ENCODE measurements at regions not wholly inside any gene's neighbourhood (a gene's known extent, or its start where the extent isn't known, plus 50 kb on each side); places are given as distances from the start of the nearest gene placed in this dataset.

- H3K4me3 ChIP-seq = no peak overlapping the region
- intact Hi-C loops (cut with DNase I) = no loop called here
- H3K27ac ChIP-seq = no peak overlapping the region
- no peaks in the 10 kb centered on the region for H3K27me3 ChIP-seq
- H3K36me3 ChIP-seq = no peaks in the 10 kb centered on the region
- no peaks in the 10 kb centered on the region for H3K9me3 ChIP-seq
- TF ChIP-seq CTCF (IDR thresholded peaks at IDR 0.05) = no peak
- H3K4me1 ChIP-seq = no peaks in the 10 kb centered on the region
- DNase-seq (ENCODE audit: low spot score in 2 of 2) = no peak
These were observed 613.5 kb downstream of the SOX6 start for GRCh38 chr11:15742626-15743519.

- intact Hi-C loops (cut with DNase I) = no loop called here
- TF ChIP-seq CTCF (IDR thresholded peaks at IDR 0.05) = no peak
- no peak overlapping the region for H3K4me3 ChIP-seq
- no peaks in the 10 kb centered on the region for H3K27me3 ChIP-seq
- no peak overlapping the region for H3K27ac ChIP-seq
- no peaks in the 10 kb centered on the region for H3K9me3 ChIP-seq
- H3K36me3 ChIP-seq = no peaks in the 10 kb centered on the region
- no peak for DNase-seq (ENCODE audit: low spot score in 2 of 2)
- H3K4me1 ChIP-seq = no peaks in the 10 kb centered on the region
These were observed 611.7 kb downstream of the SOX6 start for GRCh38 chr11:15744693-15745092.

- TF ChIP-seq CTCF (IDR thresholded peaks at IDR 0.05) = no peak
- Histone ChIP-seq H3K27ac (no peak overlapping the region), H3K27me3 (no peaks in the 10 kb centered on the region), H3K4me3 (no peak overlapping the region), H3K36me3 (no peaks in the 10 kb centered on the region), H3K4me1 (no peaks in the 10 kb centered on the region), H3K9me3 (no peaks in the 10 kb centered on the region)
- no peak for DNase-seq (ENCODE audit: low spot score in 2 of 2)
- intact Hi-C loops (cut with DNase I) = no loop called here
These were observed 611.1 kb downstream of the SOX6 start for GRCh38 chr11:15745266-15745665.

- no peak for DNase-seq (ENCODE audit: low spot score in 2 of 2)
- Histone ChIP-seq H3K36me3 (no peaks in the 10 kb centered on the region), H3K9me3 (no peaks in the 10 kb centered on the region), H3K27me3 (no peaks in the 10 kb centered on the region), H3K4me1 (no peaks in the 10 kb centered on the region), H3K27ac (no peak overlapping the region), H3K4me3 (no peak overlapping the region)
- no peak for TF ChIP-seq CTCF (IDR thresholded peaks at IDR 0.05)
- intact Hi-C loops (cut with DNase I) = no loop called here
These were observed 608.7 kb downstream of the SOX6 start for GRCh38 chr11:15747671-15748070.

GRCh38 chr11:15748132-15748531 lies 608.2 kb downstream of the SOX6 start:
- DNase-seq (ENCODE audit: low spot score in 2 of 2) = no peak
- no peaks in the 10 kb centered on the region for H3K4me1 ChIP-seq
- no peak for TF ChIP-seq CTCF (IDR thresholded peaks at IDR 0.05)
- H3K36me3 ChIP-seq = no peaks in the 10 kb centered on the region
- intact Hi-C loops (cut with DNase I) = no loop called here
- H3K9me3 ChIP-seq = no peaks in the 10 kb centered on the region
- H3K27me3 ChIP-seq = no peaks in the 10 kb centered on the region
- no peak overlapping the region for H3K4me3 ChIP-seq
- H3K27ac ChIP-seq = no peak overlapping the region

All from ascending aorta (tissue), 2 donors.